Neural progenitor cell (in vitro differentiated cells): ENCODE measurements at regions not wholly inside any gene's neighbourhood (a gene's known extent, or its start where the extent isn't known, plus 50 kb on each side); places are given as distances from the start of the nearest gene placed in this dataset.

ENCODE experiments used
- DNase-seq: peaks from one replicate; pipeline ENCODE4 v3.0.0-alpha.2; 2016; ENCODE audit warnings: low spot score
- H2AFZ ChIP-seq: fragments of 200-600 bp; sonication (generic); replicated peaks from 2 replicates; pipeline ENCODE4 v1.6.1; 2016; ENCODE audit warnings: antibody characterized with exemption
- H3F3A ChIP-seq: fragments of 200-600 bp; sonication (generic); 2 replicates; pipeline ENCODE4 v1.6.1; 2016; ENCODE audit warnings: antibody characterized with exemption, low read depth
- H3K27ac ChIP-seq: fragments of 200-600 bp; sonication (generic); 2 replicates; pipeline ENCODE4 v1.5.1; 2016; ENCODE audit warnings: mild to moderate bottlenecking
- H3K27me3 ChIP-seq: fragments of 200-600 bp; sonication (generic); 2 replicates; pipeline ENCODE4 v1.6.1; 2016; ENCODE audit warnings: mild to moderate bottlenecking, moderate library complexity
- H3K36me3 ChIP-seq: fragments of 200-600 bp; sonication (generic); 2 replicates; pipeline ENCODE4 v1.5.1; 2016
- H3K4me1 ChIP-seq: fragments of 200-600 bp; sonication (generic); 2 replicates; pipeline ENCODE4 v1.6.1; 2016; ENCODE audit warnings: mixed run types
- H3K4me2 ChIP-seq: fragments of 200-600 bp; sonication (generic); 2 replicates; pipeline ENCODE4 v1.6.1; 2016
- H3K4me3 ChIP-seq: fragments of 200-600 bp; sonication (generic); 2 replicates; pipeline ENCODE4 v1.5.1; 2016
- H3K79me2 ChIP-seq: fragments of 200-600 bp; sonication (generic); 2 replicates; pipeline ENCODE4 v1.6.1; 2016; ENCODE audit warnings: low read depth
- H3K9ac ChIP-seq: fragments of 200-600 bp; sonication (generic); 2 replicates; pipeline ENCODE4 v1.6.1; 2016
- H3K9me3 ChIP-seq: fragments of 200-600 bp; sonication (generic); 2 replicates; pipeline ENCODE4 v1.5.1; 2016; ENCODE audit warnings: low read depth
- H4K20me1 ChIP-seq: fragments of 200-600 bp; sonication (generic); 2 replicates; pipeline ENCODE4 v1.6.1; 2016; ENCODE audit warnings: low read depth
- H3K27ac Mint-ChIP-seq: 3 replicates; pipeline ENCODE4 v1.8.0; 2021; ENCODE audit warnings: mixed read lengths
- H3K27me3 Mint-ChIP-seq: 2 replicates; pipeline ENCODE4 v1.8.0; 2022; ENCODE audit warnings: low read depth, mild to moderate bottlenecking, inconsistent platforms, moderate library complexity, mixed read lengths; ENCODE audit not compliant: insufficient read depth
- H3K36me3 Mint-ChIP-seq: 3 replicates; pipeline ENCODE4 v1.8.0; 2021; ENCODE audit warnings: mixed read lengths
- H3K4me1 Mint-ChIP-seq: 3 replicates; pipeline ENCODE4 v1.8.0; 2021; ENCODE audit warnings: mixed read lengths
- H3K4me3 Mint-ChIP-seq: 3 replicates; pipeline ENCODE4 v1.8.0; 2021; ENCODE audit warnings: mild to moderate bottlenecking, moderate library complexity, mixed read lengths
- H3K9me3 Mint-ChIP-seq: 3 replicates; pipeline ENCODE4 v1.8.0; 2020; ENCODE audit warnings: mixed read lengths
- CTCF ChIP-seq: fragments of 200-600 bp; sonication (generic); IDR thresholded peaks from 2 replicates; pipeline ENCODE4 v1.5.1; 2017; ENCODE audit warnings: antibody characterized with exemption, mild to moderate bottlenecking
- EZH2 ChIP-seq: fragments of 200-600 bp; sonication (generic); IDR thresholded peaks from 2 replicates; pipeline ENCODE4 v1.6.1; 2017; ENCODE audit warnings: antibody characterized with exemption, mild to moderate bottlenecking, moderate library complexity
- EZH2phosphoT487 ChIP-seq: fragments of 200-600 bp; sonication (generic); IDR thresholded peaks from 2 replicates; pipeline ENCODE4 v1.6.1; 2017; ENCODE audit warnings: antibody characterized with exemption

GRCh38 chr5:135714126-135714894 is 120.2 kb upstream of the SLC25A48 start:
- Histone ChIP-seq H3K79me2 (no peaks in the 10 kb centered on the region), H3K9me3 (no peaks in the 10 kb centered on the region), H3K27me3 (no peaks in the 10 kb centered on the region), H3K36me3 (no peaks in the 10 kb centered on the region), H3K4me3 (no peak overlapping the region), H3K27ac (no peak overlapping the region), H4K20me1 (no peaks in the 10 kb centered on the region), H3K4me1 (no peaks in the 10 kb centered on the region), H2AFZ (no peak overlapping the region), H3K4me2 (no peak overlapping the region), H3K9ac (no peak overlapping the region), H3F3A (no peaks in the 10 kb centered on the region)
- DNase-seq, result no peak
- no peaks in the 10 kb centered on the region for H3K36me3 Mint-ChIP-seq
- no peak overlapping the region for H3K4me3 Mint-ChIP-seq
- no peak for TF ChIP-seq EZH2
- no peak for TF ChIP-seq EZH2phosphoT487
- no peak for TF ChIP-seq CTCF
- H3K9me3 Mint-ChIP-seq, result no peaks in the 10 kb centered on the region
- peaks cover 8% of the 10 kb centered on the region for H3K27me3 Mint-ChIP-seq
- H3K27ac Mint-ChIP-seq, result no peak overlapping the region
- peaks cover 14% of the 10 kb centered on the region for H3K4me1 Mint-ChIP-seq

GRCh38 chr5:135713161-135713915 is 121.1 kb upstream of the SLC25A48 start:
- Mint-ChIP-seq H3K4me1 (peaks cover 14% of the 10 kb centered on the region), H3K36me3 (no peaks in the 10 kb centered on the region), H3K9me3 (no peaks in the 10 kb centered on the region), H3K27ac (no peak overlapping the region), H3K27me3 (peaks cover 8% of the 10 kb centered on the region), H3K4me3 (no peak overlapping the region)
- Histone ChIP-seq H2AFZ (no peak overlapping the region), H3K27me3 (no peaks in the 10 kb centered on the region), H3F3A (no peaks in the 10 kb centered on the region), H3K4me3 (no peak overlapping the region), H3K4me1 (no peaks in the 10 kb centered on the region), H4K20me1 (no peaks in the 10 kb centered on the region), H3K4me2 (no peak overlapping the region), H3K79me2 (no peaks in the 10 kb centered on the region), H3K27ac (no peak overlapping the region), H3K9me3 (no peaks in the 10 kb centered on the region), H3K9ac (no peak overlapping the region), H3K36me3 (no peaks in the 10 kb centered on the region)
- TF ChIP-seq EZH2phosphoT487, result no peak
- no peak for TF ChIP-seq CTCF
- TF ChIP-seq EZH2, result no peak
- DNase-seq, result no peak

GRCh38 chr5:135711911-135712310 is 122.6 kb upstream of the SLC25A48 start:
- Mint-ChIP-seq H3K27me3 (peaks cover 14% of the 10 kb centered on the region), H3K4me3 (no peak overlapping the region), H3K27ac (no peak overlapping the region), H3K36me3 (no peaks in the 10 kb centered on the region), H3K4me1 (peaks cover 14% of the 10 kb centered on the region), H3K9me3 (no peaks in the 10 kb centered on the region)
- no peaks in the 10 kb centered on the region for H4K20me1 ChIP-seq
- TF ChIP-seq EZH2 (no peak), CTCF (no peak), EZH2phosphoT487 (no peak)
- H3K27ac ChIP-seq, result no peak overlapping the region
- DNase-seq, result no peak
- H3K9ac ChIP-seq, result no peak overlapping the region
- H3K4me2 ChIP-seq, result no peak overlapping the region
- H3K9me3 ChIP-seq, result no peaks in the 10 kb centered on the region
- H3K4me1 ChIP-seq, result no peaks in the 10 kb centered on the region
- H3K79me2 ChIP-seq, result no peaks in the 10 kb centered on the region
- H3F3A ChIP-seq, result no peaks in the 10 kb centered on the region
- H2AFZ ChIP-seq, result no peak overlapping the region
- H3K4me3 ChIP-seq, result no peak overlapping the region
- no peaks in the 10 kb centered on the region for H3K36me3 ChIP-seq
- no peaks in the 10 kb centered on the region for H3K27me3 ChIP-seq
